Liver (tissue), 7 donors: ENCODE measurements at regions not wholly inside any gene's neighbourhood (a gene's known extent, or its start where the extent isn't known, plus 50 kb on each side); places are given as distances from the start of the nearest gene placed in this dataset.

Experiments used
- DNase-seq: peaks from one replicate; pipeline ENCODE4 v3.0.0-alpha.2; 2017; ENCODE audit warnings: low spot score
- H3K27ac ChIP-seq, 2 donors: one replicate each; pipeline ENCODE4 v1.7.0; 2013; ENCODE audit warnings: inconsistent platforms in 2 of 2, low read length in 2 of 2, control low read depth in 1 of 2, low read depth in 1 of 2, mild to moderate bottlenecking in 1 of 2
- H3K27me3 ChIP-seq, 4 donors: one replicate each; pipeline versions ENCODE4 v1.6.1 to v1.7.0; 2013; ENCODE audit warnings: low read length in 3 of 4, inconsistent platforms in 1 of 4, mild to moderate bottlenecking in 1 of 4, moderate library complexity in 1 of 4; ENCODE audit not compliant: control insufficient read depth in 4 of 4, insufficient read depth in 4 of 4
- H3K36me3 ChIP-seq, 4 donors: one replicate each; pipeline versions ENCODE4 v1.6.1 to v1.7.0; 2013; ENCODE audit warnings: low read length in 3 of 4, mild to moderate bottlenecking in 3 of 4, low read depth in 1 of 4, moderate library complexity in 1 of 4; ENCODE audit not compliant: control insufficient read depth in 4 of 4, insufficient read depth in 3 of 4
- H3K4me1 ChIP-seq, 4 donors: one replicate each; pipeline versions ENCODE4 v1.6.1 to v1.7.0; 2013; ENCODE audit warnings: low read length in 3 of 4, mild to moderate bottlenecking in 3 of 4, moderate library complexity in 1 of 4; ENCODE audit not compliant: control insufficient read depth in 4 of 4, insufficient read depth in 4 of 4
- H3K4me3 ChIP-seq, 3 donors: one replicate each; pipeline versions ENCODE4 v1.6.1 to v1.7.0; 2013; ENCODE audit warnings: low read length in 3 of 3, control low read depth in 1 of 3, low read depth in 1 of 3, mild to moderate bottlenecking in 1 of 3
- H3K9ac ChIP-seq, 2 donors: one replicate each; pipeline ENCODE4 v1.7.0; 2013; ENCODE audit warnings: low read length in 2 of 2, mild to moderate bottlenecking in 2 of 2, moderate library complexity in 2 of 2, control low read depth in 1 of 2, low read depth in 1 of 2
- H3K9me3 ChIP-seq, 4 donors: one replicate each; pipeline versions ENCODE4 v1.6.1 to v1.7.0; 2013; ENCODE audit warnings: low read length in 3 of 4; ENCODE audit not compliant: control insufficient read depth in 4 of 4
- EGR1 ChIP-seq, 2 donors: IDR thresholded peaks; 2 replicates each; pipeline ENCODE4 v1.6.1; 2016 to 2018; ENCODE audit warnings: antibody characterized with exemption in 2 of 2, low read depth in 2 of 2
- FOXA1 ChIP-seq: IDR thresholded peaks from 2 replicates; pipeline ENCODE4 v1.6.1; 2016; ENCODE audit warnings: antibody characterized with exemption
- FOXA2 ChIP-seq: IDR thresholded peaks from 2 replicates; pipeline ENCODE4 v1.6.1; 2016; ENCODE audit warnings: antibody characterized with exemption
- GABPA ChIP-seq, 2 donors: IDR thresholded peaks in 1 of 2; conservative IDR thresholded peaks in 1 of 2; 2 replicates each; pipeline ENCODE4 v1.6.1; 2016; ENCODE audit warnings: antibody characterized with exemption in 2 of 2, mild to moderate bottlenecking in 1 of 2, moderate library complexity in 1 of 2
- HNF4A ChIP-seq, 2 donors: conservative IDR thresholded peaks; 2 replicates each; pipeline ENCODE4 v1.6.1; 2016; ENCODE audit warnings: antibody characterized with exemption in 2 of 2, mild to moderate bottlenecking in 2 of 2
- HNF4G ChIP-seq: IDR thresholded peaks from 2 replicates; pipeline ENCODE4 v1.6.1; 2016; ENCODE audit warnings: antibody characterized with exemption
- JUND ChIP-seq, 2 donors: IDR thresholded peaks; 2 replicates each; pipeline ENCODE4 v1.6.1; 2016; ENCODE audit warnings: antibody characterized with exemption in 2 of 2
- NR2F2 ChIP-seq: IDR thresholded peaks from 2 replicates; pipeline ENCODE4 v1.6.1; 2016; ENCODE audit warnings: antibody characterized with exemption
- RAD21 ChIP-seq, 2 donors: IDR thresholded peaks; 2 replicates each; pipeline ENCODE4 v1.6.1; 2016; ENCODE audit warnings: antibody characterized with exemption in 2 of 2, mild to moderate bottlenecking in 2 of 2
- REST ChIP-seq: IDR thresholded peaks from 2 replicates; pipeline ENCODE4 v1.6.1; 2016; ENCODE audit warnings: antibody characterized with exemption, mild to moderate bottlenecking
- RXRA ChIP-seq, 2 donors: IDR thresholded peaks; 2 replicates each; pipeline ENCODE4 v1.6.1; 2017 to 2018; ENCODE audit warnings: antibody characterized with exemption in 2 of 2, mild to moderate bottlenecking in 1 of 2
- SP1 ChIP-seq: IDR thresholded peaks from 2 replicates; pipeline ENCODE4 v1.6.1; 2018; ENCODE audit warnings: antibody characterized with exemption, mild to moderate bottlenecking
- TAF1 ChIP-seq: conservative IDR thresholded peaks from 2 replicates; pipeline ENCODE4 v1.6.1; 2016; ENCODE audit warnings: antibody characterized with exemption, mild to moderate bottlenecking
- YY1 ChIP-seq: IDR thresholded peaks from 2 replicates; pipeline ENCODE4 v1.6.1; 2016; ENCODE audit warnings: antibody characterized with exemption, mild to moderate bottlenecking
- ZBTB33 ChIP-seq: IDR thresholded peaks from 2 replicates; pipeline ENCODE4 v1.6.1; 2016; ENCODE audit warnings: antibody characterized with exemption
- WGBS: extraction: QIAGEN DNeasy Blood & Tissue Kit; methylation state at CpG from one replicate; pipeline ENCODE4 v1.1.7; 2013; 5-methylcytosine and 5-hydroxymethylcytosine counted together
- donor health status: healthy.
- donor health status: healthy.
- donor health status: healthy.
- donor health status: healthy.

- no peaks in the 10 kb centered on the region for H3K27me3 ChIP-seq
- no peak overlapping the region for H3K9ac ChIP-seq
- H3K4me1 ChIP-seq = no peaks in the 10 kb centered on the region
- no peaks in the 10 kb centered on the region for H3K9me3 ChIP-seq
- DNase-seq = no peak
- TF ChIP-seq ZBTB33 = no peak
- no peak for TF ChIP-seq YY1
- no peak for TF ChIP-seq JUND (IDR thresholded peaks at IDR 0.05)
- TF ChIP-seq HNF4A (conservative IDR thresholded peaks at IDR 0.05) = no peak
- TF ChIP-seq RXRA (IDR thresholded peaks at IDR 0.05) = no peak
- TF ChIP-seq RAD21 (IDR thresholded peaks at IDR 0.05) = no peak
- no peak for TF ChIP-seq SP1
- TF ChIP-seq TAF1 = no peak
- no peak for TF ChIP-seq REST
- TF ChIP-seq FOXA1 = no peak
- TF ChIP-seq NR2F2 = no peak
- TF ChIP-seq GABPA (IDR thresholded peaks at IDR 0.05 in 1 of 2, conservative IDR thresholded peaks at IDR 0.05 in 1 of 2) = no peak
- H3K27ac ChIP-seq = no peak overlapping the region
- H3K4me3 ChIP-seq = no peak overlapping the region
- 84% methylated on average over 17 of the region's 17 CpGs for WGBS
- H3K36me3 ChIP-seq = no peaks in the 10 kb centered on the region
These were observed 223.8 kb downstream of the TTC32 start for GRCh38 chr2:19677825-19678518.

- no peak for DNase-seq
- Histone ChIP-seq H3K4me1 (no peaks in the 10 kb centered on the region), H3K27ac (no peak overlapping the region), H3K27me3 (no peaks in the 10 kb centered on the region), H3K4me3 (no peak overlapping the region), H3K9me3 (no peaks in the 10 kb centered on the region), H3K36me3 (no peaks in the 10 kb centered on the region), H3K9ac (no peak overlapping the region)
- 90% methylated on average over 5 of the region's 5 CpGs for WGBS
- TF ChIP-seq HNF4G = no peak
- TF ChIP-seq NR2F2 = no peak
- TF ChIP-seq ZBTB33 = no peak
- TF ChIP-seq FOXA1 = no peak
- TF ChIP-seq JUND (IDR thresholded peaks at IDR 0.05) = no peak
- TF ChIP-seq HNF4A (conservative IDR thresholded peaks at IDR 0.05) = no peak
- no peak for TF ChIP-seq RAD21 (IDR thresholded peaks at IDR 0.05)
- no peak for TF ChIP-seq FOXA2
- TF ChIP-seq REST = no peak
- no peak for TF ChIP-seq EGR1 (IDR thresholded peaks at IDR 0.05; ENCODE audit: low read depth in 2 of 2)
- TF ChIP-seq SP1 = no peak
These were observed 224.5 kb downstream of the TTC32 start for GRCh38 chr2:19677215-19677777.
